ENCODE measurements at regions not wholly inside any gene's neighbourhood (a gene's known extent, or its start where the extent isn't known, plus 50 kb on each side); places are given as distances from the start of the nearest gene placed in this dataset.
"Not testable (repeated sequence)": the region's sequence is repeated elsewhere in the genome, so short reads cannot be mapped to it uniquely, and the experiment has no call there.

- DNase-seq = peak; percentile 98
These were observed 637.7 kb upstream of the TBL1XR1 start for GRCh38 chr3:177835008-177835407.

- peak; percentile 20 for DNase-seq
These were observed 638.6 kb upstream of the TBL1XR1 start for GRCh38 chr3:177835917-177836316.

- peak; percentile 93 for DNase-seq
These were observed 639.4 kb upstream of the TBL1XR1 start for GRCh38 chr3:177836671-177837070.

GRCh38 chr3:177837951-177838655 lies 640.8 kb upstream of the TBL1XR1 start:
- DNase-seq = no peak

- peak; percentile 56 for DNase-seq
These were observed 641.6 kb upstream of the TBL1XR1 start for GRCh38 chr3:177838766-177839350.

- no peak for DNase-seq
These were observed 645.0 kb upstream of the TBL1XR1 start for GRCh38 chr3:177842302-177842701.

- no peak for DNase-seq
These were observed 645.8 kb upstream of the TBL1XR1 start for GRCh38 chr3:177842743-177843734.

- no peak for DNase-seq
These were observed 654.9 kb upstream of the TBL1XR1 start for GRCh38 chr3:177852001-177852807.

- DNase-seq = no peak
These were observed 657.7 kb upstream of the TBL1XR1 start for GRCh38 chr3:177855021-177855420.

- DNase-seq = peak; percentile 97
These were observed 662.9 kb upstream of the TBL1XR1 start for GRCh38 chr3:177860184-177860583.

GRCh38 chr3:177862962-177863491 lies 665.7 kb upstream of the TBL1XR1 start:
- DNase-seq = no peak

- DNase-seq = not testable (repeated sequence)
These were observed 665.0 kb upstream of the KCNMB2 start for GRCh38 chr3:177871267-177871666.

GRCh38 chr3:177878192-177878591 lies 658.0 kb upstream of the KCNMB2 start:
- DNase-seq = no peak

- DNase-seq = no peak
These were observed 657.3 kb upstream of the KCNMB2 start for GRCh38 chr3:177878957-177879356.

GRCh38 chr3:177881351-177881750 lies 654.9 kb upstream of the KCNMB2 start:
- DNase-seq = no peak

GRCh38 chr3:177882124-177882648 lies 654.0 kb upstream of the KCNMB2 start:
- DNase-seq = no peak

GRCh38 chr3:177883091-177883490 lies 653.1 kb upstream of the KCNMB2 start:
- no peak for DNase-seq

- DNase-seq = no peak
These were observed 652.3 kb upstream of the KCNMB2 start for GRCh38 chr3:177883957-177884356.

- DNase-seq = no peak
These were observed 651.2 kb upstream of the KCNMB2 start for GRCh38 chr3:177885063-177885462.

- no peak for DNase-seq
These were observed 649.7 kb upstream of the KCNMB2 start for GRCh38 chr3:177886501-177886900.

GRCh38 chr3:177887475-177887874 lies 648.8 kb upstream of the KCNMB2 start:
- DNase-seq = no peak

GRCh38 chr3:177889161-177889560 lies 647.1 kb upstream of the KCNMB2 start:
- DNase-seq = no peak

Data from NCI-H82 (cell line).